HepG2 (cell line): ENCODE measurements at regions not wholly inside any gene's neighbourhood (a gene's known extent, or its start where the extent isn't known, plus 50 kb on each side); places are given as distances from the start of the nearest gene placed in this dataset.

ENCODE experiments used
- ATAC-seq: fragments of 200-7000 bp; cut with Tn5 transposase; 3 replicates; pipeline ENCODE4 v1.9.1; 2020; ENCODE audit warnings: mild to moderate bottlenecking, moderate library complexity
- BruUV-seq: library from RNA; stranded (reverse); fragments of 400-500 nt; replicated peaks from 2 replicates; lab custom pipeline; 2021; lab: Mats Ljungman, UMichigan
- CTCF ChIA-PET: fragments of 300-600 bp; formaldehyde crosslinking; extraction: SDS; loops from one replicate; lab custom pipeline; 2021; ENCODE audit warnings: low total read pairs, inconsistent platforms, low intra/inter-chr PET ratio; lab: Yijun Ruan, JAX
- POLR2A ChIA-PET: fragments of 350-600 bp; sonication (Branson Sonifier 250); formaldehyde crosslinking; loops from one replicate; lab custom pipeline; 2020; ENCODE audit warnings: antibody characterized with exemption, inconsistent platforms; lab: Yijun Ruan, JAX
- DNase-seq: peaks from one replicate; pipeline ENCODE4 v3.0.0-alpha.2; 2015; ENCODE audit warnings: low spot score
- FAIRE-seq: peaks from 3 replicates; lab custom pipeline; 2011; peaks lifted over from hg19 to GRCh38; lab: Jason Lieb, UNC
- H2AFZ ChIP-seq: one replicate; pipeline ENCODE4 v1.6.1; 2011; ENCODE audit warnings: low read length, inconsistent platforms
- H3K27ac ChIP-seq: fragments of 300-600 bp; 3 replicates; pipeline ENCODE4 v1.8.0; 2011; ENCODE audit warnings: mixed run types, mild to moderate bottlenecking, mixed read lengths, low read length, inconsistent platforms; ENCODE audit not compliant: insufficient read depth; ENCODE audit errors: extremely low read length
- H3K27me3 ChIP-seq, 2 experiments: fragments of 200-600 bp in 1 of 2; 2 replicates in 1 of 2; 3 replicates in 1 of 2; pipeline versions ENCODE4 v1.6.0 to v1.8.0; 2011; ENCODE audit warnings: low read length in 2 of 2, mild to moderate bottlenecking in 2 of 2, moderate library complexity in 2 of 2, inconsistent platforms in 1 of 2; ENCODE audit not compliant: insufficient read depth in 2 of 2, control insufficient read depth in 1 of 2
- H3K36me3 ChIP-seq, 2 experiments: fragments of 200-600 bp in 1 of 2; replicated peaks in 1 of 2; 2 replicates in 1 of 2; 3 replicates in 1 of 2; pipeline versions ENCODE4 v1.5.1 to v1.8.0; 2011; ENCODE audit warnings: low read length in 2 of 2, inconsistent platforms in 1 of 2; ENCODE audit not compliant: insufficient read depth in 2 of 2, control insufficient read depth in 1 of 2
- H3K4me1 ChIP-seq: 2 replicates; pipeline ENCODE4 v1.5.1; 2012; ENCODE audit warnings: low read length, inconsistent platforms; ENCODE audit not compliant: insufficient read depth
- H3K4me2 ChIP-seq: 2 replicates; pipeline ENCODE4 v1.6.0; 2011; ENCODE audit warnings: low read depth, low read length, inconsistent platforms
- H3K4me3 ChIP-seq, 3 experiments: fragments of 200-600 bp in 1 of 3; sonication (generic), shearing (Covaris generic) in 1 of 3; replicated peaks in 1 of 3; 2 replicates each; pipeline ENCODE4 v1.5.1; 2011 to 2016; ENCODE audit warnings: low read length in 3 of 3, inconsistent platforms in 2 of 3, low read depth in 2 of 3, mild to moderate bottlenecking in 2 of 3, control low read depth in 1 of 3, mixed read lengths in 1 of 3; ENCODE audit not compliant: insufficient read depth in 1 of 3
- H3K79me2 ChIP-seq: one replicate; pipeline ENCODE4 v1.6.1; 2011; ENCODE audit warnings: low read length, inconsistent platforms; ENCODE audit not compliant: insufficient read depth
- H3K9ac ChIP-seq: 2 replicates; pipeline ENCODE4 v1.6.0; 2011; ENCODE audit warnings: mild to moderate bottlenecking, low read depth, low read length, inconsistent platforms; ENCODE audit not compliant: insufficient read depth
- H3K9me3 ChIP-seq: 2 replicates; pipeline ENCODE4 v1.5.1; 2012; ENCODE audit warnings: mild to moderate bottlenecking, low read length
- H4K20me1 ChIP-seq: 2 replicates; pipeline ENCODE4 v1.6.0; 2011; ENCODE audit warnings: inconsistent platforms, mild to moderate bottlenecking, low read length, moderate library complexity; ENCODE audit not compliant: insufficient read depth
- HNF4A ChIP-seq: sonication (generic); formaldehyde crosslinking; IDR thresholded peaks from 2 replicates; pipeline ENCODE4 v1.4.0; 2020; ENCODE audit warnings: missing genetic modification reagents
- HOXA5 ChIP-seq: sonication (generic); formaldehyde crosslinking; IDR thresholded peaks from 2 replicates; pipeline ENCODE4 v1.4.0; 2020; ENCODE audit warnings: missing genetic modification reagents
- SP140L ChIP-seq: sonication (generic); formaldehyde crosslinking; IDR thresholded peaks from 2 replicates; pipeline ENCODE4 v1.4.0; 2020; ENCODE audit warnings: missing genetic modification reagents, borderline replicate concordance
- WGBS: methylation state at CpG from one replicate; pipeline ENCODE4 v1.1.6; 2017; ENCODE audit warnings: low lambda C conversion rate; 5-methylcytosine and 5-hydroxymethylcytosine counted together
- in situ Hi-C: cut with HindIII; loops from 2 replicates; pipeline ENCODE4 v1.10.0; 2017; ENCODE audit warnings: low pct_unique_long_range_greater_than_20kb; ENCODE audit not compliant: extremely low pct_ligation_motif_present
- intact Hi-C: fragments of 100-400 bp; cut with micrococcal nuclease; formaldehyde crosslinking; loops from one replicate; pipeline ENCODE4 v1.10.0; 2022; ENCODE audit not compliant: unreplicated experiment
- TF ChIP-seq, protein P1 (sequence below): sonication (generic); formaldehyde crosslinking; IDR thresholded peaks from 2 replicates; pipeline ENCODE4 v1.4.0; 2020; ENCODE audit warnings: missing genetic modification reagents

DNA sequence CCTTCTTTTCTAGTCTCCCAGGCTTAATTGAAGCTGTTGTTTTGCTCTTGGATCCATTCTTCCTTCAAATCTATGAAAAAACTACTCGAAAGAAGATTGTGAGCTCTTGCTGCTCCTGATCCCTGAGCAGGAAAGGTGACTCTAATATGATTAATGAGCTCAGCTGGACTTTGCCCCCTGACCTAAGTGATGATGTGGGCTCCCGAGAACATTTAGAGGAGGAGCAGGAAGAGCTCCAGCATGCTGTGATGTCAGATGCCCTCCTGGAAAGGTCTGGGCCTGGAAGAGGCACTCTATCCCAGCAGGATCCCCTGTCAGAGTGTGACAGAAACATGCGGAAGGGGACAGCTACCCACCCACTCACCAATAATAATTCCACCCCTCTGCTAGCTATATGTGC lies 117.9 kb upstream of the PELI1 start:
- POLR2A ChIA-PET = no interaction called here
- 23% methylated on average over 3 of the region's 3 CpGs for WGBS

More for the DNA sequence above, 117.9 kb upstream of the PELI1 start:
- H4K20me1 ChIP-seq = no peaks in the 10 kb centered on the region
- no peak overlapping the region for H3K9ac ChIP-seq
- H3K9me3 ChIP-seq = no peaks in the 10 kb centered on the region
- H3K79me2 ChIP-seq = no peaks in the 10 kb centered on the region
- peak; percentile 56 for DNase-seq
- H3K4me2 ChIP-seq = no peak overlapping the region
- in situ Hi-C loops = no loop called here
- FAIRE-seq = no peak
- no peak overlapping the region for H3K27ac ChIP-seq
- peak; percentile 61 for ATAC-seq
- BruUV-seq = no TSS peak
- peaks cover 8% of the 10 kb centered on the region; the same call in 1 of the 2 replicates for H3K4me1 ChIP-seq
- CTCF ChIA-PET = no interaction called here
- H3K4me3 ChIP-seq = no peak overlapping the region
- 0 out of 2 replicates have a peak, but pooled peaks have one; percentile 52 for TF ChIP-seq HOXA5 (CRISPR knock-in tag)
- TF ChIP-seq SP140L (CRISPR knock-in tag) = no peak
- peak; percentile 44 for TF ChIP-seq HNF4A
- TF ChIP-seq, protein P1, sequence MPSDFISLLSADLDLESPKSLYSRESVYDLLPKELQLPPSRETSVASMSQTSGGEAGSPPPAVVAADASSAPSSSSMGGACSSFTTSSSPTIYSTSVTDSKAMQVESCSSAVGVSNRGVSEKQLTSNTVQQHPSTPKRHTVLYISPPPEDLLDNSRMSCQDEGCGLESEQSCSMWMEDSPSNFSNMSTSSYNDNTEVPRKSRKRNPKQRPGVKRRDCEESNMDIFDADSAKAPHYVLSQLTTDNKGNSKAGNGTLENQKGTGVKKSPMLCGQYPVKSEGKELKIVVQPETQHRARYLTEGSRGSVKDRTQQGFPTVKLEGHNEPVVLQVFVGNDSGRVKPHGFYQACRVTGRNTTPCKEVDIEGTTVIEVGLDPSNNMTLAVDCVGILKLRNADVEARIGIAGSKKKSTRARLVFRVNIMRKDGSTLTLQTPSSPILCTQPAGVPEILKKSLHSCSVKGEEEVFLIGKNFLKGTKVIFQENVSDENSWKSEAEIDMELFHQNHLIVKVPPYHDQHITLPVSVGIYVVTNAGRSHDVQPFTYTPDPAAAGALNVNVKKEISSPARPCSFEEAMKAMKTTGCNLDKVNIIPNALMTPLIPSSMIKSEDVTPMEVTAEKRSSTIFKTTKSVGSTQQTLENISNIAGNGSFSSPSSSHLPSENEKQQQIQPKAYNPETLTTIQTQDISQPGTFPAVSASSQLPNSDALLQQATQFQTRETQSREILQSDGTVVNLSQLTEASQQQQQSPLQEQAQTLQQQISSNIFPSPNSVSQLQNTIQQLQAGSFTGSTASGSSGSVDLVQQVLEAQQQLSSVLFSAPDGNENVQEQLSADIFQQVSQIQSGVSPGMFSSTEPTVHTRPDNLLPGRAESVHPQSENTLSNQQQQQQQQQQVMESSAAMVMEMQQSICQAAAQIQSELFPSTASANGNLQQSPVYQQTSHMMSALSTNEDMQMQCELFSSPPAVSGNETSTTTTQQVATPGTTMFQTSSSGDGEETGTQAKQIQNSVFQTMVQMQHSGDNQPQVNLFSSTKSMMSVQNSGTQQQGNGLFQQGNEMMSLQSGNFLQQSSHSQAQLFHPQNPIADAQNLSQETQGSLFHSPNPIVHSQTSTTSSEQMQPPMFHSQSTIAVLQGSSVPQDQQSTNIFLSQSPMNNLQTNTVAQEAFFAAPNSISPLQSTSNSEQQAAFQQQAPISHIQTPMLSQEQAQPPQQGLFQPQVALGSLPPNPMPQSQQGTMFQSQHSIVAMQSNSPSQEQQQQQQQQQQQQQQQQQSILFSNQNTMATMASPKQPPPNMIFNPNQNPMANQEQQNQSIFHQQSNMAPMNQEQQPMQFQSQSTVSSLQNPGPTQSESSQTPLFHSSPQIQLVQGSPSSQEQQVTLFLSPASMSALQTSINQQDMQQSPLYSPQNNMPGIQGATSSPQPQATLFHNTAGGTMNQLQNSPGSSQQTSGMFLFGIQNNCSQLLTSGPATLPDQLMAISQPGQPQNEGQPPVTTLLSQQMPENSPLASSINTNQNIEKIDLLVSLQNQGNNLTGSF (CRISPR knock-in tag) = no peak
- H3K36me3 ChIP-seq = no peaks in the 10 kb centered on the region
- H2AFZ ChIP-seq = no peak overlapping the region
- peaks cover 2 to 17% of the 10 kb centered on the region in 2 experiments; a peak in 3 of 5 replicates for H3K27me3 ChIP-seq
- intact Hi-C loops = no loop called here
